K562 (cell line): ENCODE measurements at regions not wholly inside any gene's neighbourhood (a gene's known extent, or its start where the extent isn't known, plus 50 kb on each side); places are given as distances from the start of the nearest gene placed in this dataset.

Experiments used
- ATAC-seq: fragments of 200-7000 bp; cut with Tn5 transposase; 3 replicates; pipeline ENCODE4 v1.9.1; 2020; ENCODE audit warnings: moderate library complexity
- BruUV-seq: library from RNA; stranded (reverse); fragments of 400-500 nt; replicated peaks from 2 replicates; lab custom pipeline; 2021; lab: Mats Ljungman, UMichigan
- CTCF ChIA-PET: fragments of 300-600 bp; formaldehyde crosslinking; extraction: SDS; loops from one replicate; lab custom pipeline; 2021; ENCODE audit warnings: low intra/inter-chr PET ratio; lab: Yijun Ruan, JAX
- POLR2A ChIA-PET: fragments of 300-600, 350-650 bp; sonication (Branson Sonifier 250); formaldehyde crosslinking; extraction: SDS; loops from one replicate; lab custom pipeline; 2021; ENCODE audit warnings: antibody characterized with exemption, inconsistent platforms; lab: Yijun Ruan, JAX
- DNase-seq, 4 experiments: peaks; one replicate each; pipeline versions ENCODE4 v3.0.0 to v3.0.0-alpha.2; 2011 to 2018; ENCODE audit warnings: low spot score in 3 of 4, mixed read lengths in 3 of 4; ENCODE audit errors: extremely low read depth in 1 of 4
- FAIRE-seq: peaks from 2 replicates; lab custom pipeline; 2011; peaks lifted over from hg19 to GRCh38; lab: Jason Lieb, UNC
- H2AFZ ChIP-seq: 2 replicates; pipeline ENCODE4 v1.6.0; 2011; ENCODE audit warnings: low read depth, low read length, control low read depth, inconsistent platforms
- H3K27ac ChIP-seq: fragments of 200-600 bp; 3 replicates; pipeline ENCODE4 v1.8.0; 2011; ENCODE audit warnings: low read depth, mild to moderate bottlenecking, control low read depth, inconsistent platforms, low read length, moderate library complexity, mixed read lengths; ENCODE audit errors: extremely low read depth
- H3K27me3 ChIP-seq, 2 experiments: fragments of 300-600 bp in 1 of 2; 2 replicates in 1 of 2; 3 replicates in 1 of 2; pipeline versions ENCODE4 v1.6.0 to v1.8.0; 2011; ENCODE audit warnings: inconsistent platforms in 2 of 2, low read length in 2 of 2, mild to moderate bottlenecking in 1 of 2, mixed read lengths in 1 of 2, moderate library complexity in 1 of 2; ENCODE audit not compliant: control insufficient read depth in 2 of 2, insufficient read depth in 2 of 2
- H3K36me3 ChIP-seq: fragments of 300-600 bp; 3 replicates; pipeline ENCODE4 v1.8.0; 2011; ENCODE audit warnings: mild to moderate bottlenecking, low read length, inconsistent platforms; ENCODE audit not compliant: control insufficient read depth, insufficient read depth
- H3K4me1 ChIP-seq, 2 experiments: fragments of 200-600 bp in 1 of 2; replicated peaks in 1 of 2; 2 replicates in 1 of 2; 3 replicates in 1 of 2; pipeline versions ENCODE4 v1.5.1 to v1.8.0; 2011; ENCODE audit warnings: inconsistent platforms in 2 of 2, low read length in 2 of 2, mild to moderate bottlenecking in 1 of 2, mixed read lengths in 1 of 2, moderate library complexity in 1 of 2; ENCODE audit not compliant: control insufficient read depth in 2 of 2, insufficient read depth in 2 of 2
- H3K4me2 ChIP-seq: 2 replicates; pipeline ENCODE4 v1.6.1; 2011; ENCODE audit warnings: low read length, control low read depth, inconsistent platforms, mixed read lengths; ENCODE audit not compliant: insufficient read depth
- H3K4me3 ChIP-seq: fragments of 200-600 bp; sonication (generic), shearing (Covaris generic); 2 replicates; pipeline ENCODE4 v1.5.1; 2016; ENCODE audit warnings: control low read depth, inconsistent platforms
- H3K79me2 ChIP-seq: fragments of 200-600 bp; 3 replicates; pipeline ENCODE4 v1.8.0; 2011; ENCODE audit warnings: low read length, inconsistent platforms; ENCODE audit not compliant: control insufficient read depth, insufficient read depth
- H3K9ac ChIP-seq, 2 experiments: 2 replicates each; pipeline versions ENCODE4 v1.6.0 to v1.6.1; 2011; ENCODE audit warnings: low read depth in 2 of 2, low read length in 2 of 2, control low read depth in 1 of 2, inconsistent platforms in 1 of 2, mild to moderate bottlenecking in 1 of 2, mixed read lengths in 1 of 2; ENCODE audit not compliant: insufficient read depth in 1 of 2
- H3K9me1 ChIP-seq: one replicate; pipeline ENCODE4 v1.6.0; 2011; ENCODE audit warnings: inconsistent platforms, mild to moderate bottlenecking, low read length, moderate library complexity; ENCODE audit not compliant: control insufficient read depth, insufficient read depth
- H3K9me3 ChIP-seq: replicated peaks from 2 replicates; pipeline ENCODE4 v1.5.1; 2011; ENCODE audit warnings: low read depth, low read length, inconsistent platforms; ENCODE audit not compliant: control insufficient read depth, insufficient read depth
- H4K20me1 ChIP-seq: replicated peaks from 2 replicates; pipeline ENCODE4 v1.6.1; 2011; ENCODE audit warnings: low read length, inconsistent platforms, mixed read lengths; ENCODE audit not compliant: control insufficient read depth, insufficient read depth
- HNRNPK ChIP-seq: fragments of 200-400 bp; formaldehyde crosslinking; IDR thresholded peaks from one replicate; pipeline ENCODE4 v1.6.1; 2018; ENCODE audit warnings: mild to moderate bottlenecking, low read depth, low read length; ENCODE audit not compliant: poor library complexity, severe bottlenecking
- MYC ChIP-seq, 2 experiments: fragments of 250-450 bp in 1 of 2; sonication (Bioruptor Pico) in 1 of 2; IDR thresholded peaks; 2 replicates each; pipeline versions ENCODE4 v1.5.1 to v1.6.1; 2012 to 2021; ENCODE audit warnings: low read depth in 2 of 2, borderline replicate concordance in 1 of 2, improper control_type of control experiment in 1 of 2, low read length in 1 of 2, mild to moderate bottlenecking in 1 of 2, moderate library complexity in 1 of 2
- ZBED1 ChIP-seq: IDR thresholded peaks from 2 replicates; pipeline ENCODE4 v1.6.1; 2014
- ZNF57 ChIP-seq: fragments of 450-650 bp; formaldehyde crosslinking; IDR thresholded peaks from 2 replicates; pipeline ENCODE4 v1.4.0; 2020; ENCODE audit warnings: mild to moderate bottlenecking, moderate library complexity
- WGBS: fragments of 100-300 bp; shearing (Covaris generic); methylation state at CpG from one replicate; pipeline ENCODE4 v1.1.6; 2016; ENCODE audit warnings: low coverage, mixed read lengths; ENCODE audit not compliant: insufficient coverage; ENCODE audit errors: missing lambda C conversion rate; 5-methylcytosine and 5-hydroxymethylcytosine counted together
- in situ Hi-C: fragments of 300-500 bp; cut with MboI; formaldehyde crosslinking; loops from 4 replicates; pipeline ENCODE4 v1.15.0; 2018; ENCODE audit warnings: inconsistent platforms, mixed read lengths
- intact Hi-C: fragments of 100-400 bp; cut with micrococcal nuclease; formaldehyde crosslinking; loops from 2 replicates; pipeline ENCODE4 v1.14.2; 2022
- TF ChIP-seq, protein P1 (sequence below): fragments of 250-450 bp; sonication (Bioruptor Pico); IDR thresholded peaks from 2 replicates; pipeline ENCODE4 v1.5.0; 2020; ENCODE audit warnings: mild to moderate bottlenecking
- TF ChIP-seq, protein P2 (sequence below): fragments of 450-650 bp; IDR thresholded peaks from 2 replicates; pipeline ENCODE4 v1.6.1; 2017; ENCODE audit warnings: antibody characterized with exemption, mild to moderate bottlenecking

DNA sequence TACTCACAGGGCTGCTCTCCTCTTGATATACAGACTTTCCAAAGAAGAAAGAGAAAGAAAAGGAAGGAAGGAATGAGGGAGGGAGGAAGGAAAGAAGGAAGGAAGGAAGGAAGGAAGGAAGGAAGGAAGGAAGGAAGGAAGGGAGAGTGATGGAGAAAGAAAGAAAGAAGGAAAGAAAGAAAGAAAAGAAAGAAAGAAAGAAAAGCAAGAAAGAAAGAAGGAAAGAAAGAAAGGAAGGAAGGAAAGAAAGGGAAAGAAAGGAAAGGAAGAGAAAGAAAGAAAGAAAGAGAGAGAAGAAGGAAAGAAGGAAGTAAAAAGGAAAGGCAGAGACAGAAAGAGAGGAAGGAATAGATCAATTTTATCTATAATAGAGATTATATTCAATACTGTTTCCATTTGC, 1257.4 kb downstream of the EPHA7 start (continued):
- no peak for TF ChIP-seq ZNF57 (CRISPR knock-in tag)

DNA sequence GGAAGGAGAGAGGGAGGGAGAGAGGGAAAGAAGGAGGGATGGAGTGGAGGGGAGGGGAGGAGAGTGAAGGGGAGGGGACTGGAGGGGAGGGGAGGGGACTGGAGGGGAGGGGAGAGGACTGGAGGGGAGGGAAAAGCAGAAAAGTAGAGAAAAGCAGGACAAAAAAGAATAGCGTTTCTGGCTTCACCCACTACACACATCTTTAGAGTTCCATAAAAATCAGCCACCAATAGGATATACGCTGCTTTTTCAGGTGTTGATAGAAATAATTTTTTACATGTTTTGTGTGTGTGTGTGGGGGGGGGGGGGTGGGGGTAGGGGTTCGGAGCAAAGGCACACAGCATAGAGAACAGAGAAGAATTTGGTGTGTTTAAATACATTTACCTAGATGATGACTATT, 1259.1 kb downstream of the EPHA7 start:
- H3K36me3 ChIP-seq, result no peaks in the 10 kb centered on the region
- H3K27ac ChIP-seq, result no peak overlapping the region
- H2AFZ ChIP-seq, result no peak overlapping the region
- H3K9me3 ChIP-seq, result no peaks in the 10 kb centered on the region
- DNase-seq (no peak), FAIRE-seq (no peak), ATAC-seq (no peak)
- CTCF ChIA-PET, result no interaction called here
- no peaks in the 10 kb centered on the region for H3K9me1 ChIP-seq
- H3K27me3 ChIP-seq, result no peaks in the 10 kb centered on the region
- in situ Hi-C loops, result no loop called here
- no peak overlapping the region for H3K4me2 ChIP-seq
- H3K4me1 ChIP-seq, result no peaks in the 10 kb centered on the region
- no peak overlapping the region for H3K4me3 ChIP-seq
- POLR2A ChIA-PET, result no interaction called here
- no peaks in the 10 kb centered on the region for H4K20me1 ChIP-seq
- no TSS peak for BruUV-seq
- intact Hi-C loops, result no loop called here
- H3K9ac ChIP-seq, result no peak overlapping the region
- no peaks in the 10 kb centered on the region for H3K79me2 ChIP-seq
- no peak for TF ChIP-seq MYC (IDR thresholded peaks at IDR 0.05; ENCODE audit: low read depth, low read length)
- no peak for TF ChIP-seq MYC (CRISPR knock-in tag; IDR thresholded peaks at IDR 0.05; ENCODE audit: borderline replicate concordance, low read depth)
- TF ChIP-seq HNRNPK, result peak; percentile 68
- 0% methylated on average over 1 of the region's 3 CpGs for WGBS

DNA sequence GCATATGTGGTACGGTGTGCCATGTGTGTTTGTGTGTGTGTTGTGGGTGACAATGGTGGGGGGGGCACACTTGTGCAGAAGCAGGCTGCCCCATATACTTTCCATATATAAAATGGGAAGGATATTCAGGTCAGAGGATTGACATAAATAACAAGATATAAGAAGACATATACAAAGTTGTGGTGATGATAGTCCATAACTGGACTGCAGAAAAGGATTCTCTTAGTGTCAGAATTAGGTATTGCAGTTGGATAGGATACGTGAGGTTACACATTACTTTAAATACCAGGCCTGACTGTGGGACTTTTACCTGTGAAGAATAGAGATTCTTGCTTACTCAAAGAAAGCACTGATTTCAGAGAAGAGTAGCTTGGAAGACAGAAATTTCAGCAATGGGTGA, 1260.3 kb downstream of the EPHA7 start:
- no peak overlapping the region for H2AFZ ChIP-seq
- H3K4me2 ChIP-seq, result no peak overlapping the region
- H3K9me3 ChIP-seq, result no peaks in the 10 kb centered on the region
- no peak overlapping the region for H3K27ac ChIP-seq
- ATAC-seq (no peak), FAIRE-seq (no peak), DNase-seq (peak in 2 of 4 experiments; percentile 4 to 7)
- no peaks in the 10 kb centered on the region for H4K20me1 ChIP-seq
- H3K79me2 ChIP-seq, result no peaks in the 10 kb centered on the region
- H3K36me3 ChIP-seq, result no peaks in the 10 kb centered on the region
- H3K9me1 ChIP-seq, result no peaks in the 10 kb centered on the region
- H3K9ac ChIP-seq, result no peak overlapping the region
- 7% methylated on average over 2 of the region's 2 CpGs for WGBS
- intact Hi-C loops, result no loop called here
- H3K27me3 ChIP-seq, result no peaks in the 10 kb centered on the region
- CTCF ChIA-PET, result no interaction called here
- POLR2A ChIA-PET, result no interaction called here
- BruUV-seq, result no TSS peak
- in situ Hi-C loops, result no loop called here
- H3K4me3 ChIP-seq, result no peak overlapping the region
- H3K4me1 ChIP-seq, result no peaks in the 10 kb centered on the region
- no peak for TF ChIP-seq ZBED1
- TF ChIP-seq, protein P1, sequence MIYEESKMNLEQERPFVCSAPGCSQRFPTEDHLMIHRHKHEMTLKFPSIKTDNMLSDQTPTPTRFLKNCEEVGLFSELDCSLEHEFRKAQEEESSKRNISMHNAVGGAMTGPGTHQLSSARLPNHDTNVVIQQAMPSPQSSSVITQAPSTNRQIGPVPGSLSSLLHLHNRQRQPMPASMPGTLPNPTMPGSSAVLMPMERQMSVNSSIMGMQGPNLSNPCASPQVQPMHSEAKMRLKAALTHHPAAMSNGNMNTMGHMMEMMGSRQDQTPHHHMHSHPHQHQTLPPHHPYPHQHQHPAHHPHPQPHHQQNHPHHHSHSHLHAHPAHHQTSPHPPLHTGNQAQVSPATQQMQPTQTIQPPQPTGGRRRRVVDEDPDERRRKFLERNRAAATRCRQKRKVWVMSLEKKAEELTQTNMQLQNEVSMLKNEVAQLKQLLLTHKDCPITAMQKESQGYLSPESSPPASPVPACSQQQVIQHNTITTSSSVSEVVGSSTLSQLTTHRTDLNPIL (CRISPR knock-in tag), result no peak
- TF ChIP-seq, protein P2, sequence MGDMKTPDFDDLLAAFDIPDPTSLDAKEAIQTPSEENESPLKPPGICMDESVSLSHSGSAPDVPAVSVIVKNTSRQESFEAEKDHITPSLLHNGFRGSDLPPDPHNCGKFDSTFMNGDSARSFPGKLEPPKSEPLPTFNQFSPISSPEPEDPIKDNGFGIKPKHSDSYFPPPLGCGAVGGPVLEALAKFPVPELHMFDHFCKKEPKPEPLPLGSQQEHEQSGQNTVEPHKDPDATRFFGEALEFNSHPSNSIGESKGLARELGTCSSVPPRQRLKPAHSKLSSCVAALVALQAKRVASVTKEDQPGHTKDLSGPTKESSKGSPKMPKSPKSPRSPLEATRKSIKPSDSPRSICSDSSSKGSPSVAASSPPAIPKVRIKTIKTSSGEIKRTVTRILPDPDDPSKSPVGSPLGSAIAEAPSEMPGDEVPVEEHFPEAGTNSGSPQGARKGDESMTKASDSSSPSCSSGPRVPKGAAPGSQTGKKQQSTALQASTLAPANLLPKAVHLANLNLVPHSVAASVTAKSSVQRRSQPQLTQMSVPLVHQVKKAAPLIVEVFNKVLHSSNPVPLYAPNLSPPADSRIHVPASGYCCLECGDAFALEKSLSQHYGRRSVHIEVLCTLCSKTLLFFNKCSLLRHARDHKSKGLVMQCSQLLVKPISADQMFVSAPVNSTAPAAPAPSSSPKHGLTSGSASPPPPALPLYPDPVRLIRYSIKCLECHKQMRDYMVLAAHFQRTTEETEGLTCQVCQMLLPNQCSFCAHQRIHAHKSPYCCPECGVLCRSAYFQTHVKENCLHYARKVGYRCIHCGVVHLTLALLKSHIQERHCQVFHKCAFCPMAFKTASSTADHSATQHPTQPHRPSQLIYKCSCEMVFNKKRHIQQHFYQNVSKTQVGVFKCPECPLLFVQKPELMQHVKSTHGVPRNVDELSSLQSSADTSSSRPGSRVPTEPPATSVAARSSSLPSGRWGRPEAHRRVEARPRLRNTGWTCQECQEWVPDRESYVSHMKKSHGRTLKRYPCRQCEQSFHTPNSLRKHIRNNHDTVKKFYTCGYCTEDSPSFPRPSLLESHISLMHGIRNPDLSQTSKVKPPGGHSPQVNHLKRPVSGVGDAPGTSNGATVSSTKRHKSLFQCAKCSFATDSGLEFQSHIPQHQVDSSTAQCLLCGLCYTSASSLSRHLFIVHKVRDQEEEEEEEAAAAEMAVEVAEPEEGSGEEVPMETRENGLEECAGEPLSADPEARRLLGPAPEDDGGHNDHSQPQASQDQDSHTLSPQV, result no peak
